ENCODE measurements at regions not wholly inside any gene's neighbourhood (a gene's known extent, or its start where the extent isn't known, plus 50 kb on each side); places are given as distances from the start of the nearest gene placed in this dataset.

- in situ Hi-C loops (cut with HindIII; ENCODE audit: low pct_ligation_motif_present, low pct_unique_long_range_greater_than_20kb, low sequenced_read_pairs): no loop called here
- no peak for DNase-seq
Observed at GRCh38 chr2:45138904-45139303, 129.7 kb upstream of the SIX2 start.

GRCh38 chr2:45137966-45138695, 128.9 kb upstream of the SIX2 start:
- DNase-seq: no peak
- in situ Hi-C loops (cut with HindIII; ENCODE audit: low pct_ligation_motif_present, low pct_unique_long_range_greater_than_20kb, low sequenced_read_pairs): no loop called here

- no peak for DNase-seq
- in situ Hi-C loops (cut with HindIII; ENCODE audit: low pct_ligation_motif_present, low pct_unique_long_range_greater_than_20kb, low sequenced_read_pairs): no loop called here
Observed at GRCh38 chr2:45134726-45135125, 125.5 kb upstream of the SIX2 start.

GRCh38 chr2:45134014-45134413, 124.8 kb upstream of the SIX2 start:
- no peak for DNase-seq
- in situ Hi-C loops (cut with HindIII; ENCODE audit: low pct_ligation_motif_present, low pct_unique_long_range_greater_than_20kb, low sequenced_read_pairs): no loop called here

- in situ Hi-C loops (cut with HindIII; ENCODE audit: low pct_ligation_motif_present, low pct_unique_long_range_greater_than_20kb, low sequenced_read_pairs): no loop called here
- no peak for DNase-seq
Observed at GRCh38 chr2:45132551-45132950, 123.3 kb upstream of the SIX2 start.

- DNase-seq: no peak
- in situ Hi-C loops (cut with HindIII; ENCODE audit: low pct_ligation_motif_present, low pct_unique_long_range_greater_than_20kb, low sequenced_read_pairs): no loop called here
Observed at GRCh38 chr2:45131587-45131986, 122.3 kb upstream of the SIX2 start.

GRCh38 chr2:45130736-45131135, 121.5 kb upstream of the SIX2 start:
- in situ Hi-C loops (cut with HindIII; ENCODE audit: low pct_ligation_motif_present, low pct_unique_long_range_greater_than_20kb, low sequenced_read_pairs): no loop called here
- no peak for DNase-seq

GRCh38 chr2:45128580-45128997, 119.3 kb upstream of the SIX2 start:
- in situ Hi-C loops (cut with HindIII; ENCODE audit: low pct_ligation_motif_present, low pct_unique_long_range_greater_than_20kb, low sequenced_read_pairs): no loop called here
- peak; percentile 94 for DNase-seq

GRCh38 chr2:45127891-45128290, 118.6 kb upstream of the SIX2 start:
- no peak for DNase-seq
- in situ Hi-C loops (cut with HindIII; ENCODE audit: low pct_ligation_motif_present, low pct_unique_long_range_greater_than_20kb, low sequenced_read_pairs): no loop called here

- in situ Hi-C loops (cut with HindIII; ENCODE audit: low pct_ligation_motif_present, low pct_unique_long_range_greater_than_20kb, low sequenced_read_pairs): no loop called here
Observed at GRCh38 chr2:45127321-45127720, 118.1 kb upstream of the SIX2 start.

GRCh38 chr2:45125232-45125631, 116.0 kb upstream of the SIX2 start:
- in situ Hi-C loops (cut with HindIII; ENCODE audit: low pct_ligation_motif_present, low pct_unique_long_range_greater_than_20kb, low sequenced_read_pairs): no loop called here
- DNase-seq: no peak

More at GRCh38 chr2:45127321-45127720, 118.1 kb upstream of the SIX2 start:
- no peak for DNase-seq

- DNase-seq: no peak
- in situ Hi-C loops (cut with HindIII; ENCODE audit: low pct_ligation_motif_present, low pct_unique_long_range_greater_than_20kb, low sequenced_read_pairs): no loop called here
Observed at GRCh38 chr2:45124456-45124855, 115.2 kb upstream of the SIX2 start.

- no peak for DNase-seq
- in situ Hi-C loops (cut with HindIII; ENCODE audit: low pct_ligation_motif_present, low pct_unique_long_range_greater_than_20kb, low sequenced_read_pairs): no loop called here
Observed at GRCh38 chr2:45123521-45124191, 114.4 kb upstream of the SIX2 start.

GRCh38 chr2:45123065-45123464, 113.8 kb upstream of the SIX2 start:
- in situ Hi-C loops (cut with HindIII; ENCODE audit: low pct_ligation_motif_present, low pct_unique_long_range_greater_than_20kb, low sequenced_read_pairs): no loop called here
- DNase-seq: no peak

- in situ Hi-C loops (cut with HindIII; ENCODE audit: low pct_ligation_motif_present, low pct_unique_long_range_greater_than_20kb, low sequenced_read_pairs): no loop called here
- no peak for DNase-seq
Observed at GRCh38 chr2:45121236-45121927, 112.1 kb upstream of the SIX2 start.

GRCh38 chr2:45120546-45120945, 111.3 kb upstream of the SIX2 start:
- in situ Hi-C loops (cut with HindIII; ENCODE audit: low pct_ligation_motif_present, low pct_unique_long_range_greater_than_20kb, low sequenced_read_pairs): no loop called here
- no peak for DNase-seq

GRCh38 chr2:45119855-45120254, 110.6 kb upstream of the SIX2 start:
- in situ Hi-C loops (cut with HindIII; ENCODE audit: low pct_ligation_motif_present, low pct_unique_long_range_greater_than_20kb, low sequenced_read_pairs): no loop called here
- peak; percentile 26 for DNase-seq

GRCh38 chr2:45119038-45119437, 109.8 kb upstream of the SIX2 start:
- peak; percentile 73 for DNase-seq
- in situ Hi-C loops (cut with HindIII; ENCODE audit: low pct_ligation_motif_present, low pct_unique_long_range_greater_than_20kb, low sequenced_read_pairs): no loop called here

GRCh38 chr2:45117383-45117782, 108.1 kb upstream of the SIX2 start:
- in situ Hi-C loops (cut with HindIII; ENCODE audit: low pct_ligation_motif_present, low pct_unique_long_range_greater_than_20kb, low sequenced_read_pairs): no loop called here
- no peak for DNase-seq

- DNase-seq: no peak
- in situ Hi-C loops (cut with HindIII; ENCODE audit: low pct_ligation_motif_present, low pct_unique_long_range_greater_than_20kb, low sequenced_read_pairs): no loop called here
Observed at GRCh38 chr2:45115181-45115580, 105.9 kb upstream of the SIX2 start.
